Keratinocyte (primary cell): ENCODE measurements at regions not wholly inside any gene's neighbourhood (a gene's known extent, or its start where the extent isn't known, plus 50 kb on each side); places are given as distances from the start of the nearest gene placed in this dataset.

Experiments used
- DNase-seq: peaks from one replicate; pipeline ENCODE4 v3.0.0-alpha.2; 2011; ENCODE audit warnings: low read depth, missing footprints, low spot score
- FAIRE-seq: peaks from 2 replicates; lab custom pipeline; 2011; peaks lifted over from hg19 to GRCh38; lab: Jason Lieb, UNC
- H2AFZ ChIP-seq: 2 replicates; pipeline ENCODE4 v1.6.0; 2012; ENCODE audit warnings: low read length, control low read depth, inconsistent platforms; ENCODE audit not compliant: control insufficient read depth
- H3K27ac ChIP-seq: 2 replicates; pipeline ENCODE4 v1.5.1; 2011; ENCODE audit warnings: low read length; ENCODE audit not compliant: control insufficient read depth, insufficient read depth
- H3K27me3 ChIP-seq: 3 replicates; pipeline ENCODE4 v1.6.0; 2011; ENCODE audit warnings: low read length; ENCODE audit not compliant: control insufficient read depth, insufficient read depth; ENCODE audit errors: extremely low read depth
- H3K36me3 ChIP-seq, 2 experiments: 2 replicates in 1 of 2; 3 replicates in 1 of 2; pipeline ENCODE4 v1.5.1; 2011; ENCODE audit warnings: low read length in 2 of 2, mild to moderate bottlenecking in 1 of 2; ENCODE audit not compliant: control insufficient read depth in 2 of 2, insufficient read depth in 2 of 2; ENCODE audit errors: extremely low read depth in 1 of 2
- H3K4me1 ChIP-seq: 3 replicates; pipeline ENCODE4 v1.5.1; 2011; ENCODE audit warnings: low read length; ENCODE audit not compliant: control insufficient read depth, insufficient read depth; ENCODE audit errors: extremely low read depth
- H3K4me2 ChIP-seq: 3 replicates; pipeline ENCODE4 v1.6.0; 2011; ENCODE audit warnings: low read depth, low read length; ENCODE audit not compliant: control insufficient read depth, insufficient read depth; ENCODE audit errors: extremely low read depth
- H3K4me3 ChIP-seq, 3 experiments: fragments of 200-600 bp in 1 of 3; sonication (generic) in 1 of 3; 2 replicates in 2 of 3; 3 replicates in 1 of 3; pipeline ENCODE4 v1.5.1; 2011 to 2016; ENCODE audit warnings: low read length in 3 of 3, mild to moderate bottlenecking in 3 of 3, control low read depth in 2 of 3, inconsistent platforms in 1 of 3, low read depth in 1 of 3, mixed read lengths in 1 of 3, mixed run types in 1 of 3, moderate library complexity in 1 of 3; ENCODE audit not compliant: control insufficient read depth in 2 of 3, insufficient read depth in 2 of 3; ENCODE audit errors: extremely low read depth in 1 of 3
- H3K79me2 ChIP-seq: 2 replicates; pipeline ENCODE4 v1.6.0; 2012; ENCODE audit warnings: low read length; ENCODE audit not compliant: control insufficient read depth, insufficient read depth
- H3K9ac ChIP-seq: 3 replicates; pipeline ENCODE4 v1.6.0; 2011; ENCODE audit warnings: low read length; ENCODE audit not compliant: control insufficient read depth, insufficient read depth; ENCODE audit errors: extremely low read depth
- H3K9me1 ChIP-seq: 3 replicates; pipeline ENCODE4 v1.6.0; 2011; ENCODE audit warnings: low read length; ENCODE audit not compliant: control insufficient read depth, insufficient read depth; ENCODE audit errors: extremely low read depth
- H3K9me3 ChIP-seq: 2 replicates; pipeline ENCODE4 v1.5.1; 2012; ENCODE audit warnings: low read depth, low read length; ENCODE audit not compliant: control insufficient read depth
- H4K20me1 ChIP-seq: 3 replicates; pipeline ENCODE4 v1.6.0; 2011; ENCODE audit warnings: low read length; ENCODE audit not compliant: control insufficient read depth, insufficient read depth; ENCODE audit errors: extremely low read depth
- EZH2 ChIP-seq: IDR thresholded peaks from one replicate; pipeline ENCODE4 v1.6.1; 2012; ENCODE audit warnings: inconsistent platforms, mild to moderate bottlenecking, low read length, moderate library complexity
- dilution Hi-C: fragments of 300-500 bp; cut with MboI; formaldehyde crosslinking; loops from one replicate; pipeline ENCODE4 v1.7.0; 2020; ENCODE audit warnings: low sequenced_read_pairs; ENCODE audit not compliant: extremely low pct_ligation_motif_present
- TF ChIP-seq, protein P1 (sequence below), 3 experiments: IDR thresholded peaks in 1 of 3; conservative IDR thresholded peaks in 1 of 3; optimal IDR thresholded peaks in 1 of 3; 2 replicates in 2 of 3; 3 replicates in 1 of 3; pipeline versions ENCODE3 to v1.5.1; 2011; ENCODE audit warnings: low read length in 3 of 3, mild to moderate bottlenecking in 3 of 3, moderate library complexity in 2 of 3, control low read depth in 1 of 3, inconsistent platforms in 1 of 3; ENCODE audit not compliant: insufficient read depth in 2 of 3; ENCODE audit errors: extremely low read depth in 1 of 3

DNA sequence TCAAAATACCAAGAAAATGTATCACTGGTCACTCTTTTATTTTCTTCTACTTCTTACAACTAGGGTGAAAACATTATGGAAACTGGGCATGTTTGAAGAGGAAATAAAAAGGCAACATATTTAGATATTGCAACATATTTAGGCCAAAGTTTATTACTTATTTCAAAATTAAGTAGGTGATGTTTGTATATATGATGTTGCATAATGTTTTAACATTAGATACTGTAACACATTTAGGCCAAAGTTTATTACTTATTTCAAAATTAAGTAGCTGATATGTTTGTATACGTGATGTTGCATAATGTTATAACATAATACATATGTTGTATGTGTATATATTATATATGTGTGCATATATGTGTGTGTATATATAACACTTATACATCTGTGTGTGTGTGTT lies 451.3 kb downstream of the LIG4 start:
- H3K79me2 ChIP-seq = no peaks in the 10 kb centered on the region
- H3K4me1 ChIP-seq = no peaks in the 10 kb centered on the region
- dilution Hi-C loops = no loop called here
- no peak overlapping the region for H3K9ac ChIP-seq
- DNase-seq = no peak
- no peak for FAIRE-seq
- no peaks in the 10 kb centered on the region for H3K27me3 ChIP-seq
- TF ChIP-seq EZH2 = no peak
- TF ChIP-seq, protein P1, sequence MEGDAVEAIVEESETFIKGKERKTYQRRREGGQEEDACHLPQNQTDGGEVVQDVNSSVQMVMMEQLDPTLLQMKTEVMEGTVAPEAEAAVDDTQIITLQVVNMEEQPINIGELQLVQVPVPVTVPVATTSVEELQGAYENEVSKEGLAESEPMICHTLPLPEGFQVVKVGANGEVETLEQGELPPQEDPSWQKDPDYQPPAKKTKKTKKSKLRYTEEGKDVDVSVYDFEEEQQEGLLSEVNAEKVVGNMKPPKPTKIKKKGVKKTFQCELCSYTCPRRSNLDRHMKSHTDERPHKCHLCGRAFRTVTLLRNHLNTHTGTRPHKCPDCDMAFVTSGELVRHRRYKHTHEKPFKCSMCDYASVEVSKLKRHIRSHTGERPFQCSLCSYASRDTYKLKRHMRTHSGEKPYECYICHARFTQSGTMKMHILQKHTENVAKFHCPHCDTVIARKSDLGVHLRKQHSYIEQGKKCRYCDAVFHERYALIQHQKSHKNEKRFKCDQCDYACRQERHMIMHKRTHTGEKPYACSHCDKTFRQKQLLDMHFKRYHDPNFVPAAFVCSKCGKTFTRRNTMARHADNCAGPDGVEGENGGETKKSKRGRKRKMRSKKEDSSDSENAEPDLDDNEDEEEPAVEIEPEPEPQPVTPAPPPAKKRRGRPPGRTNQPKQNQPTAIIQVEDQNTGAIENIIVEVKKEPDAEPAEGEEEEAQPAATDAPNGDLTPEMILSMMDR (optimal IDR thresholded peaks at IDR 0.05 in 1 of 3, IDR thresholded peaks at IDR 0.05 in 1 of 3, conservative IDR thresholded peaks at IDR 0.05 in 1 of 3; ENCODE audit: extremely low read depth in 1 of 3, insufficient read depth in 2 of 3, low read length in 3 of 3) = no peak
- no peaks in the 10 kb centered on the region for H3K36me3 ChIP-seq
- no peak overlapping the region for H3K4me2 ChIP-seq
- H4K20me1 ChIP-seq = no peaks in the 10 kb centered on the region
- H2AFZ ChIP-seq = no peak overlapping the region
- H3K4me3 ChIP-seq = no peak overlapping the region
- H3K27ac ChIP-seq = no peak overlapping the region
- no peaks in the 10 kb centered on the region for H3K9me3 ChIP-seq
- no peaks in the 10 kb centered on the region for H3K9me1 ChIP-seq

DNA sequence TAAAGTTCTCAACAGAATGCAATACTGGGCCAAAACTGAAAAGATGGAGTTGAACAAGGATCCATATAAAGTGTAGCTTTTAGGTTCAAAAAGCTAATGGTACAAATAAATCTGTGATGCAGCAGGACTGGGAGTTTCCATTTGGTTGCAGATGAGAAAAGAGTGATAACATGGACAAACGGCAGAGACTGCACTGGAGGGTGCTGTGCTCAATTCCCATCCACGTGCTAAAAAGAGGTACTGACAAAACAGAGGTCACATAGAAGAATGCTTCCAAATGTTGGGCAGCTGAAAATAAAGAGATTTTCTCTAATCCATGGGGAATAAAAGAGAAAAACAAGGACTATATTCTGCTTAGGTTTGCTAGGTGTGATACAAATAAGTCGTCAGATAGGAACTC lies 461.6 kb downstream of the LIG4 start:
- no peaks in the 10 kb centered on the region for H4K20me1 ChIP-seq
- no peak for FAIRE-seq
- H3K27me3 ChIP-seq = no peaks in the 10 kb centered on the region
- no peak for DNase-seq
- H3K9me3 ChIP-seq = no peaks in the 10 kb centered on the region
- no peak overlapping the region for H3K4me3 ChIP-seq
- H3K9me1 ChIP-seq = no peaks in the 10 kb centered on the region
- H3K4me1 ChIP-seq = no peaks in the 10 kb centered on the region
- H3K79me2 ChIP-seq = no peaks in the 10 kb centered on the region
- dilution Hi-C loops = no loop called here
- no peaks in the 10 kb centered on the region for H3K36me3 ChIP-seq
- no peak for TF ChIP-seq EZH2
- TF ChIP-seq, protein P1 (optimal IDR thresholded peaks at IDR 0.05 in 1 of 3, IDR thresholded peaks at IDR 0.05 in 1 of 3, conservative IDR thresholded peaks at IDR 0.05 in 1 of 3; ENCODE audit: extremely low read depth in 1 of 3, insufficient read depth in 2 of 3, low read length in 3 of 3) = no peak
- H3K4me2 ChIP-seq = no peak overlapping the region
- no peak overlapping the region for H3K27ac ChIP-seq
- no peak overlapping the region for H2AFZ ChIP-seq
- H3K9ac ChIP-seq = no peak overlapping the region
